Superior temporal gyrus (tissue), 1 donor: ENCODE measurements at regions not wholly inside any gene's neighbourhood (a gene's known extent, or its start where the extent isn't known, plus 50 kb on each side); places are given as distances from the start of the nearest gene placed in this dataset.

Source experiments
- DNase-seq: peaks from one replicate; pipeline ENCODE4 v3.0.0-alpha.2; 2016; ENCODE audit errors: extremely low spot score

- no peak for DNase-seq
Measured at GRCh38 chr13:109436841-109437240, 349.5 kb downstream of the IRS2 start.

- no peak for DNase-seq
Measured at GRCh38 chr13:109436055-109436622, 350.2 kb downstream of the IRS2 start.

- DNase-seq, result no peak
Measured at GRCh38 chr13:109431217-109431616, 355.2 kb downstream of the IRS2 start.

DNA sequence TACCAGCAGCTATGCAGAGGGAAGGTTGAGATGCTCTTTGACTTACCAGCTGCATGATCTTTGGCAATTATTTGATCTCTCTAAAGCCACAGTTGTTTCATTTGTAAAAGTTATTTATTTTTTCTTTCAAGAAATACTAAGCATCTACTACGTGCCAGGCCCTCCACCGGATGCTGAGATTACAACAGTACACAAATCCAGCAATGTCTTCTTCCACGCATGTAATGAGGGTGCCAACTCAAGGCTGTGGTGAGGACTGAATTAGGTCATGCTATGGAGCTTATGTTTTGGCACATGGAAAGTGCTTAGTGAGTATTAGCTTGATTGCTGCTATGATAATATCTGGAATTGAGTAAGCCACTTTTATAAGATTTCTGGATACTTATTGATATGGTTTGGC, 358.2 kb downstream of the IRS2 start:
- no peak for DNase-seq

- no peak for DNase-seq
Measured at GRCh38 chr13:109427695-109428094, 358.7 kb downstream of the IRS2 start.

DNA sequence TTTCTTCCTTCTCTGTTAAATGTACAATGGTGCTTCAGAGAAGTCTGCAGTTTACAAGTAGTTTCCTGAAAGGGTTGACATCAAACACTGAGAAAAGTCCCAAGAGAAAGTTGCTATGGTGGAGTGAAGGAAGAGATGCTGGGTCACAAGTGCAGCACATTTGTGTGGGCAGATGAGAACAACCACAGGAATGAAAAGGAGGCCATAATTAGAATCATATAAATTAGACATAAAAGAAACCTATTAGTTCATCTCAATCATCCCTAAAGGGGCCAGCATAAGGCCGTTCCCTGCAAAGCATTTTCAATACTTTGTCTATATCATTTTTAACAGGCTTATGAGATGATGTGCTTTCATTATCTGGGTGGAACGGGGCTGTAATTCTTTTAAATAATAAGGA, 359.2 kb downstream of the IRS2 start:
- DNase-seq, result no peak

GRCh38 chr13:109426690-109426990, 359.7 kb downstream of the IRS2 start:
- DNase-seq, result no peak

GRCh38 chr13:109425821-109426689, 360.3 kb downstream of the IRS2 start:
- DNase-seq, result no peak

GRCh38 chr13:109422161-109422560, 364.2 kb downstream of the IRS2 start:
- no peak for DNase-seq

DNA sequence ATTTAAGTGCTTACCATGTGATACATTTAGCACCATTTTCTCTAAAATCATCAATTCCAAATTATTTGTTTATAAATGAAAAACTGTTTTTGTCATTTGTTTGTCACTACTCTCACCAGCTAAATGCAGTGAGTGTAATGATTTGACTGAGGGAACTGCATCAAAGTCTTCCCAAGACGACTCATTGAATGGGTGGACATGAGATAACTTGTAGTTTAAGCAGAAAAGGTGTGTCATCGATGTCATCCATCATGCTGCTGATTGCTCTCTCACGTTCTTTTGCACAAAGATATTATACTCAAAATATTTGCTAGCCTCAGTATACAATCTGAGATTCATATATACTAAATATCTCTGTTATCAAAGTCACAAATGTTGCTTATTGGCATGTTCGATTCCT, 366.5 kb downstream of the IRS2 start:
- no peak for DNase-seq

DNA sequence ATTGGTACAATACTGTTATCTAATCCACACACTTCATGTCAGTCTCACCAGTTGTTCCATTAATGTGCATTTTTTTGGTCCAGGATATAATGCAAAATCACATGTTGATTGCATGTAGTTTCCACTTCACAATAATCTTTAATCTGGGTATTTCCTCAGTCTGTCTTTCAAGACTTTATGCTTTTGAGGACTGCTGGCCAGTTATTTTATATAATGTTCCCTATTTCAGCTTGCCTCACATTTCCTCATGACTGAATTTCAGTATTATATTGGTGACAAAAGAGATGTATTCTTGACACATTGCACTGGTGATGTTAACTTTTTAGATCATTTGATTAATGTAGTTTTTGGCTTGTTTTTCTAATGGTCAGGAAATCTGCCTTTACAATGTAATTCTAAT, 368.3 kb downstream of the IRS2 start:
- DNase-seq, result no peak

GRCh38 chr13:109416001-109416400, 370.4 kb downstream of the IRS2 start:
- DNase-seq, result no peak

DNA sequence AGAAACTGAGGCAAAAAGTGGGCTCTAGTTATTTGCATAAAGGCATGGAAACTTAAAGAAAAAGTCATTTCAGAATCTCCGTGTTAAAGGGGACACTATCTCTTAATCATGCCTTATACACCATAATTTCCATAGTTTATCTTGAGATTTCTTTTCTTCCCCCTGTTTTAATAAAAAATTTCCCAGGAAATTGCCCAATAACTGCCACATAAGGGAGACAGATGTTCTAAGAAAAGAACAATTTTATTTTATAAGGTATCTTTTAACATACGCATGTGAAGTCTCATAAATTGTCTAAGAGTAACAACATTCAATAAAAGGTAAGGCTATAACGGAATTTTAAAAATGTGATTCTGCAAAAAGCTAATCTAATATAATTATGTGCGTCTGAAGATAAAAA, 371.3 kb downstream of the IRS2 start:
- no peak for DNase-seq

GRCh38 chr13:109412283-109412901, 374.0 kb downstream of the IRS2 start:
- DNase-seq, result peak; percentile 66

DNA sequence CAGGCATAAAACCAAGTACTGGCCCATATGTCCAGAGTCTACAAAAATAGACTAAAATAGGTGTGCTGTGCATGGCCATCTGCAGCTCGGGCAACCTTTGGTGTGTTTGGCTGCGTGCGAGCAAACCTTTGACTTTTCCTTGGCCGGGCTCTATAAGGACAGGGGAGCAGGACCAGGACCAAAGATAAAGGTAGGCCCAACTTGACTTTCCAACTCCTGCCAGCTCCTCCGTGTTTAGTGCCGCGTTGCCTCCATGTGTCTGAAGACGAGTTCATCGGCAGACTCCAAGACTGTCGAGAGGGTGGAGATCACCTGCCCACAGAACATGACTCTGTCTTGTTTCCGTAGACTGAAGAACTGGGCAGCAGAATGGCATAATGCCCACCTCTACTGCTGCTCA, 375.5 kb downstream of the IRS2 start:
- no peak for DNase-seq

GRCh38 chr13:109408591-109409382, 377.6 kb downstream of the IRS2 start:
- DNase-seq, result no peak

DNA sequence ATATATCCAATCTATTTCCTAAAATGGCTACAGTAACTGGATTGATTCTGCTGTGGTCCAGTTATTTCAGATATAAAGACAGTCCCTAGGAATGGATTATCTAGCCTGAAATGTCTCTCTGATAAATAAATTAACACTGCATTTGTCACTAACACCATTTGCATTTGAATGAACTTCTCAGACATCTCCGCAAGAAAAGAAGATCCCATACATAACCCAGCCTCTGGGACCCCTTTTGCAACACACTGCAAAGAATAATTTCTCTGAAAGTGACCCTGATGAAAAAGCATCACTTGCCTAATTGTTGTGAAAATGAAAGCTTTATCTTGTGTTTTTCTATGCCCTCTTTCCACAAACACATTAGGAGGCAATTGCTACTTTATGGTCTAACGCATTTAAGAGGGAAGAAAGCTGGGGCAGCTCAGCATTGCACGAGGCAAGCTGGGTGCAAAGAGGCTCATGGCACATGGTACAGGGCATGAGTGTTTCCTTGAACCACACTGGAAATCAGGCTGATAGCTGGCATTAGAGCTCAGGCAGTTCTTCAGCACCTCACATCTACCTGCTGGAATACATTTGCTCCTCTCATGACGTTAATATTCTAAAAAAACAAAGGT, 379.9 kb downstream of the IRS2 start:
- no peak for DNase-seq

GRCh38 chr13:109403012-109403421, 383.4 kb downstream of the IRS2 start:
- DNase-seq, result no peak

GRCh38 chr13:109401891-109402290, 384.5 kb downstream of the IRS2 start:
- no peak for DNase-seq

- DNase-seq, result no peak
Measured at GRCh38 chr13:109401307-109401706, 385.1 kb downstream of the IRS2 start.

DNA sequence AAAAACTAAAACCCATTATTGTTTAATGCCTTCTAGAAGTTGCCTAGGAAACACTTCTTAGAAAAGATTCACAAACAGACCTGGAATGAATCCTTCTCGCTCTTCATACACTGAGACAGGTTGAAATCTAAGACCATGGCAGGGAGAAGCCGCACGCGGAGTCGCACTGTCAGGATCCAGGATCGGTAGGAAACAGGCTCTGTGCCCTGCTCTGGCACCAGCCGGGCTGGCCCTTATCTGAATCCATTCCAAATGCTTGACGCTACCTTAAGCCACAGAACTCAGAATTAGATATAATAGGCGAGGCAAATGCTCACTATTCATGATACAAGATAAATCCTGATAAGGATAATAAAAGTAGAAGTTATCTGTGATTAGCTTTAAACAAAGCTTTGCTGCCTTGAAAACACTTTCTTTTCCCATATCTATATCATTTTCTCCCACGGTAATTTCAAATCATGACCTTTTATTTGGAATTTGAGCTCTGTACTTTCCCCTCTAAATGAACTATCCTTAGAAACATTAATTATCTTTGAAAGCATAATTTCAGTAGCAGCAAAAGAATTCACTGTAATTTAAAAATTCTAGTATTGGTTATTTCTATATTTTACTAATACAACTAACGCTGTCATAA, 385.6 kb downstream of the IRS2 start:
- no peak for DNase-seq

GRCh38 chr13:109400209-109400608, 386.2 kb downstream of the IRS2 start:
- DNase-seq, result no peak
